ENCODE measurements at regions not wholly inside any gene's neighbourhood (a gene's known extent, or its start where the extent isn't known, plus 50 kb on each side); places are given as distances from the start of the nearest gene placed in this dataset.

DNA sequence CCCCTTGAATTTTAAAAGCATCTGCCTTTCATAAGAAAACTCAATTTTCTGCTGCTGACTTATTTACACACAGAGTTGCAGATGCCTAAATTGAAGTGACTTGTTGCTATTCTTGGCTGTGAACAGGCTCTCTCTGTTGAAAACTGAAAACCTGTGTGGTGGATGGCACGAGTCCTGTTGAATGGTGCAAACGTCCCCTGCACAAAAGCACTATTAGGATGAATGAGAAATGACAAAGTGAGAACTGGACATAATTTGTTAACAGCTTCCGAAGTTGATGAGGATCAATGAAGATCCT lies 201.7 kb upstream of the PREP start:
- Histone ChIP-seq H3K4me2 (ENCODE audit: low read length) (no peak overlapping the region), H4K20me1 (ENCODE audit: insufficient read depth, low read length) (no peaks in the 10 kb centered on the region), H3K9ac (ENCODE audit: low read length) (no peak overlapping the region), H3K27ac (ENCODE audit: low read depth, low read length) (no peak overlapping the region), H3K79me2 (ENCODE audit: insufficient read depth, low read length) (no peaks in the 10 kb centered on the region), H3K4me1 (ENCODE audit: insufficient read depth, low read length) (peaks cover 34% of the 10 kb centered on the region), H3K4me3 (ENCODE audit: insufficient read depth, low read depth, low read length) (no peak overlapping the region), H3K27me3 (ENCODE audit: insufficient read depth, low read length) (no peaks in the 10 kb centered on the region), H2AFZ (ENCODE audit: low read depth, low read length) (no peak overlapping the region), H3K36me3 (ENCODE audit: insufficient read depth, low read length) (no peaks in the 10 kb centered on the region), H3K9me3 (ENCODE audit: insufficient read depth, low read depth, low read length) (no peaks in the 10 kb centered on the region)
- no peaks in the 10 kb centered on the region for H3K27me3 Mint-ChIP-seq (ENCODE audit: low read depth, unreplicated experiment)
- no peaks in the 10 kb centered on the region for H3K36me3 Mint-ChIP-seq (ENCODE audit: low read depth, unreplicated experiment)
- H3K4me3 Mint-ChIP-seq (ENCODE audit: unreplicated experiment) = no peak overlapping the region
- peaks cover 47% of the 10 kb centered on the region for H3K4me1 Mint-ChIP-seq (ENCODE audit: low read depth, unreplicated experiment)
- no peak for TF ChIP-seq EZH2 (IDR thresholded peaks at IDR 0.05; ENCODE audit: insufficient read depth, low read length)
- TF ChIP-seq, protein P1, sequence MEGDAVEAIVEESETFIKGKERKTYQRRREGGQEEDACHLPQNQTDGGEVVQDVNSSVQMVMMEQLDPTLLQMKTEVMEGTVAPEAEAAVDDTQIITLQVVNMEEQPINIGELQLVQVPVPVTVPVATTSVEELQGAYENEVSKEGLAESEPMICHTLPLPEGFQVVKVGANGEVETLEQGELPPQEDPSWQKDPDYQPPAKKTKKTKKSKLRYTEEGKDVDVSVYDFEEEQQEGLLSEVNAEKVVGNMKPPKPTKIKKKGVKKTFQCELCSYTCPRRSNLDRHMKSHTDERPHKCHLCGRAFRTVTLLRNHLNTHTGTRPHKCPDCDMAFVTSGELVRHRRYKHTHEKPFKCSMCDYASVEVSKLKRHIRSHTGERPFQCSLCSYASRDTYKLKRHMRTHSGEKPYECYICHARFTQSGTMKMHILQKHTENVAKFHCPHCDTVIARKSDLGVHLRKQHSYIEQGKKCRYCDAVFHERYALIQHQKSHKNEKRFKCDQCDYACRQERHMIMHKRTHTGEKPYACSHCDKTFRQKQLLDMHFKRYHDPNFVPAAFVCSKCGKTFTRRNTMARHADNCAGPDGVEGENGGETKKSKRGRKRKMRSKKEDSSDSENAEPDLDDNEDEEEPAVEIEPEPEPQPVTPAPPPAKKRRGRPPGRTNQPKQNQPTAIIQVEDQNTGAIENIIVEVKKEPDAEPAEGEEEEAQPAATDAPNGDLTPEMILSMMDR (IDR thresholded peaks at IDR 0.05; ENCODE audit: insufficient read depth, low read depth, low read length) = no peak
- H3K9me3 Mint-ChIP-seq (ENCODE audit: unreplicated experiment) = peaks cover 6% of the 10 kb centered on the region
- DNase-seq (ENCODE audit: low read depth) = no peak
- H3K27ac Mint-ChIP-seq (ENCODE audit: unreplicated experiment) = no peak overlapping the region
- no peak for FAIRE-seq

DNA sequence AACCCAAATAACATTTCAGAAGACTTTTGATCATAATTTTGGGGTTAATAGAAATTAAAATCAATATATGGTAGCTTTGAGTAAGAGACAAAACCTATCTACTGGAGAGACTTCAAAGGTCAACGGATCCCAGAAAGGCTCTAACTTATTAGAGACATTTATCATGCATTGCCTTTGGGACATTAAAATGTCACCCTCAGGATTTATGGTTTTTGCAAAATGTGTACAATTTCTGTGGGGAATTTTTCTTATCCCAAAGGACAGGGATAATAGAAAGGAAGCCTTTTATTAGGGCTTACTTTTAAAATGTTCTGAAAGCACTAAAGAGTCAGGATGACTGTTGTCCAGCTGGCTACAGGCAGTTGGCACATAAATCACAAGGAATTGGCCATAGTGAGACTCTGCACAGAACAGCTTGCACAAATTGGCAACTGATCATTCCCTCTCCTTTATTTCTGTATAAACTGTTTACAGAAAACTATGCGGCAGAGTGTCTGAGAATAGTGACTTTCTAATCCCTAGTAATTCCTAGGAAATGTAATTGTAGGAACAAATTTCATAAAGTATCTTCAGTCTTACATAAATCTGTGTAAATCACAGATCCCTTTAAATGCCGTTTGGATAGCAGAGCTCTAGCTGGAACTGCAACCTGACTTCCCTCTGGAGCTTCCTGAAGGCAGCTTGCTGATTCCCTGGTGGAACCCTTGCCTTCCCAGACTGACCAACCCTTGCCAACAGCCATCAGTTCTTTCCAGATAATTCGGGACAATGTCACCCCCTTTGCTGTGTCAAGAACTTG lies 201.1 kb upstream of the PREP start:
- no peak overlapping the region for H2AFZ ChIP-seq (ENCODE audit: low read depth, low read length)
- no peak overlapping the region for H3K27ac ChIP-seq (ENCODE audit: low read depth, low read length)
- no peak overlapping the region for H3K4me3 ChIP-seq (ENCODE audit: insufficient read depth, low read depth, low read length)
- Mint-ChIP-seq H3K27ac (ENCODE audit: unreplicated experiment) (no peak overlapping the region), H3K9me3 (ENCODE audit: unreplicated experiment) (peaks cover 6% of the 10 kb centered on the region), H3K27me3 (ENCODE audit: low read depth, unreplicated experiment) (no peaks in the 10 kb centered on the region), H3K4me3 (ENCODE audit: unreplicated experiment) (no peak overlapping the region), H3K4me1 (ENCODE audit: low read depth, unreplicated experiment) (peaks cover 43% of the 10 kb centered on the region), H3K36me3 (ENCODE audit: low read depth, unreplicated experiment) (no peaks in the 10 kb centered on the region)
- no peak for TF ChIP-seq EZH2 (IDR thresholded peaks at IDR 0.05; ENCODE audit: insufficient read depth, low read length)
- TF ChIP-seq, protein P1 (IDR thresholded peaks at IDR 0.05; ENCODE audit: insufficient read depth, low read depth, low read length) = no peak
- no peak overlapping the region for H3K4me2 ChIP-seq (ENCODE audit: low read length)
- DNase-seq (ENCODE audit: low read depth) (no peak), FAIRE-seq (no peak)
- no peak overlapping the region for H3K9ac ChIP-seq (ENCODE audit: low read length)
- no peaks in the 10 kb centered on the region for H3K36me3 ChIP-seq (ENCODE audit: insufficient read depth, low read length)
- H3K79me2 ChIP-seq (ENCODE audit: insufficient read depth, low read length) = no peaks in the 10 kb centered on the region
- no peaks in the 10 kb centered on the region for H4K20me1 ChIP-seq (ENCODE audit: insufficient read depth, low read length)
- H3K4me1 ChIP-seq (ENCODE audit: insufficient read depth, low read length) = peaks cover 34% of the 10 kb centered on the region
- H3K27me3 ChIP-seq (ENCODE audit: insufficient read depth, low read length) = no peaks in the 10 kb centered on the region
- H3K9me3 ChIP-seq (ENCODE audit: insufficient read depth, low read depth, low read length) = no peaks in the 10 kb centered on the region

DNA sequence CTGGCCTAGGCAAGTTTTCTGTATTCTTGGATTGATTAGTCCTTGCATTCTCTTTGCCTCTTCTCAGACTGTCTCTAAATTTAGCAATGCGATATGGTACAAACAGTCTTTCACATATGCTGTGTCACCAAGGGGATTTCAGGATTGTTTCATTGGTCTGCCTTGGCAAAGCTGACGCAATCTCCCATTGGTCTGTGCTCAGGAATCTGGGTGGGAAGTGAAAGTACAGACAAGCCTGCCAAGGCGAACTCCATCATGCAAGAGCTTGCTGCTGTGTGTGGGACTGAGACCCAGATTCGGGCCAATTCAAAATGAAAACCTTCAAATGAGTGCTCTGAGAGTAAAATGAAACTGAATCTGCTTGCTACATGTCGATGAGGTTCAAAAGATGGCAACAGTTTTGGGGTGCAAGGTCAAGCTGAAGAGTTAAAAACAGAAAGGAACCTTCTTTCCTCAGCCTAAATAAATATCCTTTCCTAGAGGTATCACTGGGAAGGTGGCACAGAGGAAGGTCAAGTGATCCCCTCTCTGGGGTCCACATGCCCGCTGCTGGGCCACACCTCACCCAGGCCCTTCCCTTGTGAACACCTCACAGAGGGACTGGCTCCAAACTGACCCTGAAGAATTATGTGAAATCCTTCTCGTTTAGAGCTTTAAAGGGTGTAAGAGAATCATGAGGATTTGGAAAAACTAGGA lies 198.8 kb upstream of the PREP start:
- no peaks in the 10 kb centered on the region for H4K20me1 ChIP-seq (ENCODE audit: insufficient read depth, low read length)
- H3K4me1 Mint-ChIP-seq (ENCODE audit: low read depth, unreplicated experiment) = peaks cover 26% of the 10 kb centered on the region
- H3K4me3 ChIP-seq (ENCODE audit: insufficient read depth, low read depth, low read length) = no peak overlapping the region
- no peaks in the 10 kb centered on the region for H3K36me3 Mint-ChIP-seq (ENCODE audit: low read depth, unreplicated experiment)
- H3K27ac ChIP-seq (ENCODE audit: low read depth, low read length) = peak overlapping the region; percentile 73
- H3K4me1 ChIP-seq (ENCODE audit: insufficient read depth, low read length) = peaks cover 20% of the 10 kb centered on the region
- H3K27ac Mint-ChIP-seq (ENCODE audit: unreplicated experiment) = peak overlapping the region; percentile 80
- H3K36me3 ChIP-seq (ENCODE audit: insufficient read depth, low read length) = no peaks in the 10 kb centered on the region
- peaks cover 9% of the 10 kb centered on the region for H3K9me3 Mint-ChIP-seq (ENCODE audit: unreplicated experiment)
- peak overlapping the region; percentile 13 for H2AFZ ChIP-seq (ENCODE audit: low read depth, low read length)
- peak overlapping the region; percentile 63 for H3K4me2 ChIP-seq (ENCODE audit: low read length)
- TF ChIP-seq, protein P1 (IDR thresholded peaks at IDR 0.05; ENCODE audit: insufficient read depth, low read depth, low read length) = no peak
- TF ChIP-seq EZH2 (IDR thresholded peaks at IDR 0.05; ENCODE audit: insufficient read depth, low read length) = no peak
- H3K9ac ChIP-seq (ENCODE audit: low read length) = peak overlapping the region; percentile 64
- H3K9me3 ChIP-seq (ENCODE audit: insufficient read depth, low read depth, low read length) = no peaks in the 10 kb centered on the region
- FAIRE-seq = peak; percentile 89
- H3K27me3 ChIP-seq (ENCODE audit: insufficient read depth, low read length) = no peaks in the 10 kb centered on the region
- H3K4me3 Mint-ChIP-seq (ENCODE audit: unreplicated experiment) = no peak overlapping the region
- H3K79me2 ChIP-seq (ENCODE audit: insufficient read depth, low read length) = no peaks in the 10 kb centered on the region
- peak; percentile 97 for DNase-seq (ENCODE audit: low read depth)
- no peaks in the 10 kb centered on the region for H3K27me3 Mint-ChIP-seq (ENCODE audit: low read depth, unreplicated experiment)
